Spleen (tissue), 7 donors: ENCODE measurements at regions not wholly inside any gene's neighbourhood (a gene's known extent, or its start where the extent isn't known, plus 50 kb on each side); places are given as distances from the start of the nearest gene placed in this dataset.

Experiments used
- CTCF ChIP-seq, 11 experiments: fragments of 200-600 bp in 7 of 11; fragments of 450-650 bp in 4 of 11; sonication (generic) in 4 of 11; IDR thresholded peaks in 8 of 11; conservative IDR thresholded peaks in 3 of 11; 1 replicate in 7 of 11; 2 replicates in 4 of 11; pipeline versions ENCODE4 v1.4.0 to v1.8.0; 2016 to 2021; ENCODE audit warnings: antibody characterized with exemption in 11 of 11, inconsistent platforms in 4 of 11, mild to moderate bottlenecking in 1 of 11
- POLR2A ChIP-seq, 3 donors: fragments of 450-650 bp; IDR thresholded peaks; one replicate each; pipeline ENCODE4 v1.5.1; 2017; ENCODE audit warnings: antibody characterized with exemption in 3 of 3, mild to moderate bottlenecking in 1 of 3
- POLR2AphosphoS5 ChIP-seq, 3 donors: sonication (generic); formaldehyde crosslinking; IDR thresholded peaks; one replicate each; pipeline ENCODE4 v1.5.1; 2017; ENCODE audit warnings: antibody characterized with exemption in 3 of 3
- donor health status: DM: no; HTN: no; CAD: no; lungs with moderate emphysema.
- donor health status: DM: no; HTN: no; CAD: no.
- donor health status: DM: no; HTN: no; CAD: no.

DNA sequence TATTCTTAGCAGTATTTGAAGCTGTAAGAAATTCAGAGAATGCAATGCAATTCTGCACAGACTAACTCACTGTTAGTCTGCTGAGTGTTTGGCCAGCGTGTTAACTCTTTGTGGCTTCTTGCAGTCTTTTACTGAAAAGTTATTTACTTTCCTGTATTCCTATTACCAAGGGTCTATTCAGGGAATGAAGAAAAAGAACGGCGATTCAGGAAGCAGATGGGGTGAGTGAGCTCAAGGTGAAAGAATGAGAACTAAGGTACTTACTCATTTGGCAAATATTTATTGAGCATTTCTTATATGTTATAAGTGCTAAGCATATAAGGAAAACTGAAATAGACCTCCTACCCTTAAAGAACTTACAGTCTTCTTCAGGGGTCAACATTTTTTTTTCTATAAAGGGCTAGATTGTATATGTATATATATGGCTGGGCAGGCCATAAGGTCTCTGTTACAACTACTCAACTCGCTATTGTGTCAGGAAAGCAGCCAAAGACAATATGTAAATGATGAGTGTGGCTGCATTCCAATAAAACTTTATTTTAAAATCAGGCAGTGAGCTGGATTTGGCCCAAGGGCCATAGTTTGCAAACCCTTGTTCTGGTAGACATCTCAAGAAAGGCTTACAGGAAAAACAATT is 271.9 kb upstream of the GADL1 start:
- no peak for TF ChIP-seq POLR2AphosphoS5 (IDR thresholded peaks at IDR 0.05)
- no peak for TF ChIP-seq CTCF (IDR thresholded peaks at IDR 0.05 in 8 of 11, conservative IDR thresholded peaks at IDR 0.05 in 3 of 11)
- no peak for TF ChIP-seq POLR2A (IDR thresholded peaks at IDR 0.05)
